BLaER1 treated with 17β-estradiol and CSF1 and Interleukin-3, amounts not matched to agents 10 nM and 100 nM (cell line): ENCODE measurements at regions not wholly inside any gene's neighbourhood (a gene's known extent, or its start where the extent isn't known, plus 50 kb on each side); places are given as distances from the start of the nearest gene placed in this dataset.

Source experiments
- H3K27ac ChIP-seq, 11 experiments: shearing (Covaris generic); formaldehyde crosslinking; 2 replicates each; pipeline ENCODE4 v1.8.1; 2022
- H3K27me3 ChIP-seq, 11 experiments: shearing (Covaris generic); formaldehyde crosslinking; 2 replicates each; pipeline ENCODE4 v1.8.1; 2022
- H3K36me3 ChIP-seq, 11 experiments: shearing (Covaris generic); formaldehyde crosslinking; 2 replicates each; pipeline ENCODE4 v1.8.1; 2022
- H3K4me1 ChIP-seq, 10 experiments: shearing (Covaris generic); formaldehyde crosslinking; 2 replicates each; pipeline ENCODE4 v1.8.1; 2022
- H3K4me2 ChIP-seq, 11 experiments: shearing (Covaris generic); formaldehyde crosslinking; 2 replicates each; pipeline ENCODE4 v1.8.1; 2022
- H3K4me3 ChIP-seq, 10 experiments: shearing (Covaris generic); formaldehyde crosslinking; 2 replicates each; pipeline ENCODE4 v1.8.1; 2022
- H3K9ac ChIP-seq, 11 experiments: shearing (Covaris generic); formaldehyde crosslinking; 2 replicates each; pipeline ENCODE4 v1.8.1; 2022
- H3K9me3 ChIP-seq, 11 experiments: shearing (Covaris generic); formaldehyde crosslinking; replicated peaks in 1 of 11; 2 replicates each; pipeline ENCODE4 v1.8.1; 2022
- H4K20me1 ChIP-seq, 11 experiments: shearing (Covaris generic); formaldehyde crosslinking; 2 replicates each; pipeline ENCODE4 v1.8.1; 2022
- Cebpa-rat ChIP-seq, 11 experiments: shearing (Covaris generic); IDR thresholded peaks; 2 replicates each; pipeline ENCODE4 v1.8.1; 2022

DNA sequence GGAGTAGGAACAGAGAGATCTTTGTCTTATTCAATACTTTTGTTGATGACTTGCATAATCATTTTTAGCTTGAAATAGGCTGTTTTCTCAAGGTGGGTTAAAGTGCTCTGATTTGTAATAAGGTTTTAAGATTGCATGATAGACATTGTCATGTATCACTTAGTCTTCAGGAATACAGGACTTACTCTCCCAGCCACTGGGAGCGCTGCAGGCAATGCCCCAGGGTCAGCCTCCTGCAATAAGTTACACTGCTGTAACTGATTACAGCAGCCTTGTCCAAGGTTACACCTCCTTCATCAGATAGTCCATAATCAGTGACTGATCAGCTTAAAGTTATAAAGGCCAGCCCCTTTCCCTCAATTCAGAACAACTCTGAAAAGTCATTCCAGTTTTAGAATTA, 218.6 kb downstream of the ESM1 start:
- H4K20me1 ChIP-seq: no peaks in the 10 kb centered on the region
- no peak overlapping the region for H3K27ac ChIP-seq
- 0 out of 22 replicates have a peak, but pooled peaks cover 0 to 4% (median 0%) of the 10 kb centered on the region in 11 experiments for H3K9me3 ChIP-seq
- H3K27me3 ChIP-seq: no peaks in the 10 kb centered on the region
- H3K4me1 ChIP-seq: peaks cover 0 to 34% (median 0%) of the 10 kb centered on the region in 10 experiments; a peak in 6 of 20 replicates
- no peak overlapping the region for H3K4me2 ChIP-seq
- H3K9ac ChIP-seq: no peak overlapping the region
- no peaks in the 10 kb centered on the region for H3K36me3 ChIP-seq
- no peak overlapping the region for H3K4me3 ChIP-seq
- no peak for TF ChIP-seq Cebpa-rat (IDR thresholded peaks at IDR 0.05)

DNA sequence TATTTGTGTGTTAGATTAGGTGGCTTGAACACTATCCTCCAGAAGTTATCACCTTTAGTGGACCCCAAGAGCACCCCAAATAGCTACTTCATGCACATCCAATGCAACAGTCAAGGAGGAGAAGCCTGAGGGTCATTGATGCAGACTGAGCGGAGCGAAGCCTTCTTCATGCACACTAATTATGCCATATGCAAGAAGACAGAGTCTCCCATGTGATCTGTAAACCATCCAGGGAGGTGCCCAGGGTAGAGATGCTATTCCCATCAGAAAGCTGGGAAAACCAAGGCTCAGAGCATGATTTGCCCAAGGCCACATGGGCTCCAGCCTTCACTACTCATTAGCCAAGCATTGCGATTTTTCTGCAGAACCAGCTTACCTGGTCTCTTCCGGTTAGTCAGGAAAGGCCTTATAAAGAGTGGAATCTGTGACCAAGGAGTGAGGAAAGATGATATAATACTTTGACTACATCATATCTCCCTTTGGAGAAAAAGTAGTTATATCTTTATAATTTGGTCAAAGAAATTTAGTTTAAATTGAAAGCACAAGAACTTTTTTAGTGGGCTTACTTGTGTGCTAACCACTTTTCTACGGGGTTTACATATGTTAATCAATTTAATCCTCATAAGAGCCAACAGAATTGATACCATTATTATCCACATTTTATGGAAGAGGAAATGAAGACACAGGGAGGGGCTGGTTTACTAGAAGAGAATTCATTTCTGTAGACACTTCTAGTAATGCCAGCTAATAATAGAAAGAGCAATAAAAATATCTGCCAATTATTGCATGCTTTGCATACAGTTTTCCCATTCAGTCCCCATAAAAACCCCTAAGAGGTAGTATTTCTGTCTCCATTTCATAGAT, 220.0 kb downstream of the ESM1 start:
- Histone ChIP-seq H3K9me3 (0 out of 22 replicates have a peak, but pooled peaks cover 0 to 4% (median 0%) of the 10 kb centered on the region in 11 experiments), H4K20me1 (no peaks in the 10 kb centered on the region), H3K27me3 (no peaks in the 10 kb centered on the region), H3K9ac (no peak overlapping the region), H3K4me1 (peaks cover 0 to 43% (median 9%) of the 10 kb centered on the region in 10 experiments; a peak in 14 of 20 replicates), H3K4me2 (peak overlapping the region in 3 of 11 experiments; percentile 43 to 80 (median 73); a peak in 5 of 22 replicates), H3K4me3 (no peak overlapping the region), H3K27ac (no peak overlapping the region), H3K36me3 (no peaks in the 10 kb centered on the region)
- no peak for TF ChIP-seq Cebpa-rat (IDR thresholded peaks at IDR 0.05)

DNA sequence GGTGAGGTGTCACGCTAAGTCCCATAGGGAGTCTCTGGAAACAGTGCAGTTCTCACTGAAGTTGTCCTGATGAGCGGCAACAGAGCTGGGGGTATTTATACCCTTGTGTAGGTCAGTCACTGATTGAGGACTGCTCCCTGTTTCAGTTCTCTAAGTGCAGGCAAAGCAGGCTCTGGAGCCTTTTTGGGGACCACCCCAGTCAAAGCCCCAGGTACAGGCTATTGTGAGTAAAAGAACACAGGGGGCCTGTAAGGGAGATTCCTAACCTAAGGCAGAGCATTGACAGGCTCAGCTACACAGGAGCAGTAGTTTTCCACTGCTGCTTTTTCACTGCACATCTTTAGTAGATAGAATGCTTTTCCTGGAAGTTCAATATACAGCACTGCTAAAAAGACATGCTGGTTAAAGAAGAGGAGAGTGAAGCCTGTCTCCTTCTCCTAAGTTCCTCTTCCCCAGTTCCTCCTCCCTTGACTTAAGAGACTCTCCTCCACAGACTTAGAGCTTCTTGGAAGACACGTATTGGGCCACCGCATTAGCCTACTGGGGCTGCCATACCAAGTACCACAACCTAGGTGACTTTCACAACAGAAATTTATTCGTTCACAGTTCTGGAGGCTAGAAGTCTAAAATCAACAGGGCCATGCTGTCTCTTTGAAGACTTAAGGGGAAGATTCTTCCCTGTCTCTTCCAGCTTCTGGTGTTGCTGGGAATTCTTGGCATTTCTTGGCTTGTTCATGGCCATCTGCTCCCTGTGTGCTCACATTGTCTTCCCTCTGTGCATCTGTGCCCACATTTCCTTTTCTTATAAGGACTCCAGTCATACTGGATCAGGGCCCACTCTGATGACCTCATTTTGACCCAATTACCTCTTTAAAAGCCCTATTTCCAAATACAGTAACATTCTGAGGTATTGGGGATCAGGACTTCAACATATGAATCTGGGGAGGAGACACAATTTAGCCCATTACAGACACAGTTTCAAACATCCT, 221.0 kb downstream of the ESM1 start:
- no peak for TF ChIP-seq Cebpa-rat (IDR thresholded peaks at IDR 0.05)

DNA sequence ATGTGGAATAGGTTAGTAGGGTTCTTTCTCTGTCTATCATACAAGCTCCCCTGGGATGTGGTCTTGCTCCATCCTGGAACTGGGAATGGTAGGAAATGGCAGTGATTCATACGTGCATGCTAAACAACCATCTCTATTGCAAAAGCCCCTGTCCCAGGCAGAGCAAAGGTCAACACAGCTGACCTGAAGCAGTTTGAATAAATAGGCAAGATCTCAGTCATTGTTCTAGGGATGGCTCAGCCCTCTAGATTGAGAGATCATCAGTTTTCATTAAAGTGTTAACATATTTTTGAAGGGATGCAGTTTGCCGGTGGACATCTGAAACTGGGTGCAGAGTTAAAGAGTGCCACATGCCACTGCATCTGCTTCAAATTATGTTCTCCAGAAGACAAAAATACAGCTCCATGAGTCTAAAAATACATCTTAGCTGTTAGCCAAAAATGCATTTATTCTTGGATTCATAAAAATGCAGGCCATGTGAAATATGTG, 224.1 kb downstream of the ESM1 start:
- Histone ChIP-seq H3K4me1 (peaks cover 13 to 79% (median 27%) of the 10 kb centered on the region in 10 experiments), H3K9me3 (no peaks in the 10 kb centered on the region), H3K4me2 (peak overlapping the region in 7 of 11 experiments; percentile 6 to 61 (median 35); a peak in 13 of 22 replicates), H3K27me3 (no peaks in the 10 kb centered on the region), H3K9ac (no peak overlapping the region), H3K36me3 (no peaks in the 10 kb centered on the region), H4K20me1 (no peaks in the 10 kb centered on the region), H3K27ac (no peak overlapping the region), H3K4me3 (no peak overlapping the region)
- TF ChIP-seq Cebpa-rat (IDR thresholded peaks at IDR 0.05): no peak

More for the DNA sequence above, 221.0 kb downstream of the ESM1 start:
- H3K36me3 ChIP-seq: no peaks in the 10 kb centered on the region
- no peaks in the 10 kb centered on the region for H3K27me3 ChIP-seq
- H4K20me1 ChIP-seq: no peaks in the 10 kb centered on the region
- peak overlapping the region in 3 of 11 experiments; percentile 43 to 80 (median 73); a peak in 6 of 22 replicates for H3K4me2 ChIP-seq
- no peak overlapping the region for H3K4me3 ChIP-seq
- peak overlapping the region in 1 of 11 experiments; percentile 25; a peak in 2 of 22 replicates for H3K27ac ChIP-seq
- H3K4me1 ChIP-seq: peaks cover 0 to 52% (median 14%) of the 10 kb centered on the region in 10 experiments; a peak in 14 of 20 replicates
- 0 out of 22 replicates have a peak, but pooled peaks cover 0 to 4% (median 0%) of the 10 kb centered on the region in 11 experiments for H3K9me3 ChIP-seq
- no peak overlapping the region; a peak in 1 of 22 replicates for H3K9ac ChIP-seq

DNA sequence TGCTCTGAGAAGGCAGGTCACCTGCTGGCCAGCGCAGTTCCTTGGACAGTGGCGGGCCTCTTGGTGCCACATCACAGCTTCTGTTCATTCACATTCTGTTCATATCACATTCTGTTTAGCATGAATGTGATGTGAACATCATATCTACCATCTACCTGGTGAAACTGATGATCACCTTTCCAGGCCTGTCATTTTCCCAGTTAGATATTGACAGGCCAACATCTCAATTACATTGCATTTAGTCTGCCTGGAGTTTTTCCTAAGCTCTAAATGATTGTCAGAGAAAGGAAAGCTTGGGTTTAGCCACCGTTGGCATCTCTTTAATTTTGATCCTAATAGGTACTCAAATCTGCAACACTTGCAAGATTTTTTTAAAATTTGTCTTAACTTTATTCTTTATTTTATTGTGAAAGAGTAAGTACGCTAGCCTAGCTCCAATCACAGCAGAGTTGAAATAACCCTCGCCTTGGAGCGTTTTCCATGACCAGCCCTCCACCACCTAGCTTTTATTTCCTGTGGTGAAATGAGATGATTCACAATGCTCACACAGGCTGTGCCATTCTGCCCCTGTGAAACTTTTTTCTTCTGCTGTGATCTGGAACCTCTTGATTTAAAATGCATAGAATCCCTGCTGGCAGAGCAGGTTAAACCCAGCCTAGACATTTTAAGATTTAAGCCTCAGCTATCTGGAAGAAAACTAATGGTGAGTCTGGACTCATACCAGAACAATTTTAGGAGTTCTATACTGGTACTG, 225.0 kb downstream of the ESM1 start:
- Histone ChIP-seq H3K4me1 (peaks cover 22 to 79% (median 36%) of the 10 kb centered on the region in 10 experiments), H3K9me3 (no peaks in the 10 kb centered on the region), H3K36me3 (no peaks in the 10 kb centered on the region), H3K27me3 (no peaks in the 10 kb centered on the region), H3K27ac (no peak overlapping the region), H3K4me3 (no peak overlapping the region), H4K20me1 (no peaks in the 10 kb centered on the region), H3K9ac (no peak overlapping the region), H3K4me2 (peak overlapping the region in 7 of 11 experiments; percentile 6 to 61 (median 31); a peak in 10 of 22 replicates)
- TF ChIP-seq Cebpa-rat (IDR thresholded peaks at IDR 0.05): no peak

DNA sequence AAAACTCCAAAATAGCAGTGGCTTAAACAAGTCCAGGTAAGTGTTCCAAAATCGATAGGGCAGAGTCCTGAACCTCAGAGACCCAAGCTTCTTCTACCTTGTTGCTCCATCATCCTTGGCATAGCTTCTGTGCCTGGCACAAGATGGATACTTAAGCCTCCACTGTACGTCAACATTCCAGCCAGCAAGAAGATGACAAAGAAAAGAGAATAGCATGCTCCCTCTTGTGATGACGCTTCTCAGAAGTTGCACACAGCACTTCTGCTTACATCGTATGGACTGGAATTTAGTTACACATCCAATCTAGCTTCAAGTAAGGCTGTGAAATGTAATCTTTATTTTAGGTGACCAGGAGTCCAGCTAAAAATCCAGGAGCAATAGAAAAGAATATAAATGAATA, 227.4 kb downstream of the ESM1 start:
- H3K27ac ChIP-seq: no peak overlapping the region
- no peak overlapping the region for H3K4me3 ChIP-seq
- H3K27me3 ChIP-seq: no peaks in the 10 kb centered on the region
- no peak overlapping the region for H3K9ac ChIP-seq
- H3K4me2 ChIP-seq: peak overlapping the region in 1 of 11 experiments; percentile 13; a peak in 1 of 22 replicates
- peaks cover 45 to 81% (median 59%) of the 10 kb centered on the region in 10 experiments for H3K4me1 ChIP-seq
- H3K36me3 ChIP-seq: no peaks in the 10 kb centered on the region
- no peak for TF ChIP-seq Cebpa-rat (IDR thresholded peaks at IDR 0.05)
- H3K9me3 ChIP-seq: no peaks in the 10 kb centered on the region
- no peaks in the 10 kb centered on the region for H4K20me1 ChIP-seq

DNA sequence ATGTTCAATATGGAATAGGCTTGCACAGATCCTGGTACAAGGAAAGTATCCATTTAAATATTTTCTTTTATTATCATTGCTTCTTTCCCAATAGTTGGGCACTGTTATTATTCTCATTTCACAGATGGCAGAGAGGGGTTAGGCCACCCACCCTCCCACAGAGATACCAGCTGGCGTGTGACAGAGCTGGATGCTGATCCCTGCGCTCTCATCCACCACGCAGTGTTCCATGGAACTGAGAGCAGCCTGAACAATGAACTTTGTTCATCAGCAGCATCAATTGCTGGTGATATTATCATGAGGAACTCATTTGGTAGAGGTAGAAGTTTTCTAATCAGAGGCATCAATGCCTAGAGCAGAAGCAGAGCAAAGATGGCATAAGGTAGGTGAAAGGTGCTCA, 227.9 kb downstream of the ESM1 start:
- Histone ChIP-seq H4K20me1 (no peaks in the 10 kb centered on the region), H3K4me1 (peaks cover 50 to 86% (median 64%) of the 10 kb centered on the region in 10 experiments), H3K9me3 (no peaks in the 10 kb centered on the region), H3K4me3 (no peak overlapping the region), H3K27me3 (no peaks in the 10 kb centered on the region), H3K9ac (no peak overlapping the region), H3K4me2 (peak overlapping the region in 9 of 11 experiments; percentile 73 to 98 (median 86); a peak in 13 of 22 replicates), H3K36me3 (no peaks in the 10 kb centered on the region), H3K27ac (no peak overlapping the region)
- no peak for TF ChIP-seq Cebpa-rat (IDR thresholded peaks at IDR 0.05)

DNA sequence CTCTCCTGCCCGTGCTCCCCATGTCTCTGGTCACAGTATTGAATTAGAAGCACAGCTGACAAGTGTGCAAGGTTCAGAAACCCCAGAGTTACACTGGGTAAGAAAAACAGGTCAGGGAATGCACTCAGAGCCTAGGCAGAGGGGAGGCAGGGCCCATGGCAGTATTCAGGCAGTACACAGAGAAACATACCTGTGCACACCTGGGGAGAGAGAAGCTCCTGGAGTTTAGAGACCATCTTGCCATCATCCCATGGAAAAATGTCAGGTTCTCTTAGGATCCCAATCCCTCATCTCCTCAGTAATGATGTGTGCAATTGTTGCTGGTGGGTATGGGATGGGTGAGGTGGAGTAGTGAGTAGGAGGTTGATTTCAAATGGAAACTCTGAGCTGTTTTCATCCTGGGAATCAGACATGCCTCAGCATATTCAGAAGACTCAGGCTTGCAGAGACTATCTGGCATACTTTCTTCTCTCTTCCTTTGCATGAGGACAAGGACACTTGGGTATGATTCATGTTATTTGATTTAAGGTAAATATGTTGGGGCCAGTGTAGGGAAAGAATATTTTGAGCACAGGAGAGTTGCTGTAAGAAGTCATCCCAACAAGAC, 228.5 kb downstream of the ESM1 start:
- Histone ChIP-seq H3K9ac (no peak overlapping the region), H3K4me2 (peak overlapping the region; percentile 73 to 98 (median 86)), H3K27ac (peak overlapping the region in 7 of 11 experiments; percentile 60 to 69 (median 66); a peak in 11 of 22 replicates), H3K27me3 (no peaks in the 10 kb centered on the region), H3K4me3 (peak overlapping the region in 1 of 10 experiments; percentile 9; a peak in 1 of 20 replicates), H3K9me3 (no peaks in the 10 kb centered on the region), H3K36me3 (no peaks in the 10 kb centered on the region), H4K20me1 (no peaks in the 10 kb centered on the region), H3K4me1 (peaks cover 54 to 90% (median 67%) of the 10 kb centered on the region in 10 experiments)
- no peak for TF ChIP-seq Cebpa-rat (IDR thresholded peaks at IDR 0.05)
